PC-3 (cell line): ENCODE measurements at regions not wholly inside any gene's neighbourhood (a gene's known extent, or its start where the extent isn't known, plus 50 kb on each side); places are given as distances from the start of the nearest gene placed in this dataset.

Experiments used
- ATAC-seq: fragments of 200-7000 bp; cut with Tn5 transposase; 2 replicates; pipeline ENCODE4 v1.9.1; 2020; ENCODE audit warnings: mild to moderate bottlenecking, moderate library complexity
- BruUV-seq: library from RNA; stranded (reverse); fragments of 400-500 nt; replicated peaks from 2 replicates; lab custom pipeline; 2021; lab: Mats Ljungman, UMichigan
- CTCF ChIA-PET: fragments of 300-600 bp; sonication (Branson Sonifier 250); formaldehyde crosslinking; loops from one replicate; lab custom pipeline; 2022; ENCODE audit warnings: antibody characterized with exemption; lab: Charles Lee
- POLR2A ChIA-PET: fragments of 300-600 bp; sonication (Branson Sonifier 250); formaldehyde crosslinking; loops from one replicate; lab custom pipeline; 2022; ENCODE audit warnings: antibody characterized with exemption; ENCODE audit not compliant: unreplicated experiment; lab: Charles Lee
- DNase-seq: peaks from one replicate; pipeline ENCODE4 v3.0.0-alpha.2; 2015
- H2AFZ ChIP-seq: fragments of 300-600 bp; sonication (generic); 2 replicates; pipeline ENCODE4 v1.6.0; 2016; ENCODE audit warnings: antibody characterized with exemption, low read length
- H3F3A ChIP-seq: fragments of 300-600 bp; sonication (generic); one replicate; pipeline ENCODE4 v1.6.0; 2017; ENCODE audit warnings: antibody characterized with exemption, low read length, control low read depth, mild to moderate bottlenecking; ENCODE audit not compliant: unreplicated experiment
- H3K27ac ChIP-seq: fragments of 300-600 bp; sonication (generic); 2 replicates; pipeline ENCODE4 v1.5.1; 2016; ENCODE audit warnings: mild to moderate bottlenecking, low read length
- H3K27me3 ChIP-seq: fragments of 300-600 bp; sonication (generic); 2 replicates; pipeline ENCODE4 v1.6.1; 2016; ENCODE audit warnings: low read length, mixed read lengths
- H3K36me3 ChIP-seq: fragments of 300-600 bp; sonication (generic); 2 replicates; pipeline ENCODE4 v1.6.1; 2016; ENCODE audit warnings: low read depth, mixed run types, low read length, mixed read lengths
- H3K4me1 ChIP-seq: fragments of 300-600 bp; sonication (generic); 2 replicates; pipeline ENCODE4 v1.5.1; 2016; ENCODE audit warnings: low read length; ENCODE audit not compliant: insufficient read depth
- H3K4me2 ChIP-seq: fragments of 300-600 bp; sonication (generic); 2 replicates; pipeline ENCODE4 v1.6.0; 2016; ENCODE audit warnings: low read length
- H3K4me3 ChIP-seq: fragments of 300-600 bp; sonication (generic); 2 replicates; pipeline ENCODE4 v1.5.1; 2016; ENCODE audit warnings: mild to moderate bottlenecking, low read length, mixed read lengths
- H3K79me2 ChIP-seq: fragments of 300-600 bp; sonication (generic); 2 replicates; pipeline ENCODE4 v1.6.1; 2017; ENCODE audit warnings: low read length, mixed read lengths
- H3K9ac ChIP-seq: fragments of 300-600 bp; sonication (generic); 2 replicates; pipeline ENCODE4 v1.6.0; 2016; ENCODE audit warnings: mild to moderate bottlenecking, low read length
- H3K9me2 ChIP-seq: fragments of 300-600 bp; sonication (generic); replicated peaks from 2 replicates; pipeline ENCODE4 v1.6.1; 2016; ENCODE audit warnings: mixed run types, low read length, mixed read lengths
- H3K9me3 ChIP-seq: fragments of 300-600 bp; sonication (generic); 2 replicates; pipeline ENCODE4 v1.6.1; 2016; ENCODE audit warnings: low read length, mixed read lengths
- H4K20me1 ChIP-seq: fragments of 300-600 bp; sonication (generic); 2 replicates; pipeline ENCODE4 v1.6.1; 2016; ENCODE audit warnings: low read length, mixed read lengths
- CTCF ChIP-seq: fragments of 300-600 bp; sonication (generic); conservative IDR thresholded peaks from 2 replicates; pipeline ENCODE4 v1.5.1; 2017; ENCODE audit warnings: antibody characterized with exemption, low read depth, mild to moderate bottlenecking, low read length
- EZH2 ChIP-seq: fragments of 300-600 bp; sonication (generic); IDR thresholded peaks from one replicate; pipeline ENCODE4 v1.6.1; 2017; ENCODE audit warnings: antibody characterized with exemption, mild to moderate bottlenecking, low read length; ENCODE audit not compliant: unreplicated experiment
- EZH2phosphoT487 ChIP-seq: fragments of 300-600 bp; sonication (generic); IDR thresholded peaks from 2 replicates; pipeline ENCODE4 v1.6.1; 2018; ENCODE audit warnings: mild to moderate bottlenecking, antibody characterized with exemption, low read length, borderline replicate concordance
- intact Hi-C: fragments of 100-400 bp; cut with micrococcal nuclease; formaldehyde crosslinking; loops from 2 replicates; pipeline ENCODE4 v1.9.0; 2023

DNA sequence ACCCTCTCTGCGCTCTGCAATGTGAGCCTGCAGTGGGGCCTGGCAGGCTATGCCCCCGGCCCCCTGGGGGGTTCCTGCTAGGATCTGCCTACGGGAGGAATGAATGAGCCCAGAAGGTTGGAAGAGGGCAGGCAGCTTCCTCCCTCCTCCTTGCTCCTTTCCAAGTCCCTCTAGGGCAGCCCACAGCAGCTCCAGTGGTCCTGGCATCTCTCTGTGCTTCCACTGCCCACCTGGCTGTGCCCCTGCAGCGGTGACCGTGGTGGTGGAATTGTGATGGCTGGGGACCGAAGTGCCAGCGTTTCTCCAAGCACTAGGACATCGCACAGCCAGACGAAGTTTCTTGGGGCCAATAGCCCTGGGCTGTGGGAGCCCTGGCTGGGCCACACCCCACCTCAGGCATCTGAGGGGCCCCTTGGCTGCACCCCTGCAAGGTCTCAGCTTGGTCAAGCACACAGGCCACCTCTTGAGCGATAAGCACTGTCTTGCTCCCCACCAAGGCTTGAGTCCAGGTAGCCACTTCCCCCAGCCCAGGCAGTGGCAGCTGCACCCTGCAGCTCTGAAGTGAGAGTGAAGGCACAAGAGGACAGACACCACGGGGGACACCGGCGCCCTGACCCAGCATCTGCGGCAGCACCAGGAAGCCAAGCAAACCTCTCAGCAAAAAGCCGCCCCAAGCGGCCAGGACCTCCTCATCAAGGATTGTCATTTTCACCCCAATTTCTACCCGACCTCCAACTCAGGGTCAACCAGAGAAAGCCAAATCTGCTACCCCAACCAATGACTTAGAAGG lies 346.3 kb downstream of the CTTN start:
- H3K9me3 ChIP-seq = no peaks in the 10 kb centered on the region

GRCh38 chr11:70745451-70745850 lies 347.1 kb downstream of the CTTN start:
- H3K27ac ChIP-seq = no peak overlapping the region
- H3K9me2 ChIP-seq = no peaks in the 10 kb centered on the region
- no peak for TF ChIP-seq EZH2phosphoT487
- TF ChIP-seq EZH2 = no peak
- POLR2A ChIA-PET = no interaction called here
- H3K27me3 ChIP-seq = no peaks in the 10 kb centered on the region
- H3F3A ChIP-seq = no peaks in the 10 kb centered on the region
- CTCF ChIA-PET = no interaction called here
- intact Hi-C loops = no loop called here
- H3K4me2 ChIP-seq = no peak overlapping the region
- no peak overlapping the region for H3K9ac ChIP-seq
- H3K9me3 ChIP-seq = peaks cover 4% of the 10 kb centered on the region; the same call in 1 of the 2 replicates
- no peak overlapping the region for H2AFZ ChIP-seq
- H3K4me1 ChIP-seq = no peaks in the 10 kb centered on the region
- no TSS peak for BruUV-seq
- DNase-seq (no peak), ATAC-seq (no peak)
- H3K4me3 ChIP-seq = no peak overlapping the region
- H3K36me3 ChIP-seq = peaks cover 3% of the 10 kb centered on the region; the same call in 1 of the 2 replicates
- H3K79me2 ChIP-seq = no peaks in the 10 kb centered on the region
- H4K20me1 ChIP-seq = no peaks in the 10 kb centered on the region

More for the DNA sequence above, 346.3 kb downstream of the CTTN start:
- no peaks in the 10 kb centered on the region for H3K79me2 ChIP-seq
- H3K4me3 ChIP-seq = no peak overlapping the region
- H3K4me2 ChIP-seq = no peak overlapping the region
- no peaks in the 10 kb centered on the region for H3K4me1 ChIP-seq
- no peaks in the 10 kb centered on the region for H3F3A ChIP-seq
- no peak overlapping the region for H3K9ac ChIP-seq
- ATAC-seq (no peak), DNase-seq (no peak)
- no peak overlapping the region for H2AFZ ChIP-seq
- intact Hi-C loops = no loop called here
- CTCF ChIA-PET = no interaction called here
- no peak for TF ChIP-seq EZH2
- no peak for TF ChIP-seq EZH2phosphoT487
- TF ChIP-seq CTCF = no peak
- POLR2A ChIA-PET = no interaction called here
- H4K20me1 ChIP-seq = no peaks in the 10 kb centered on the region
- H3K27me3 ChIP-seq = no peaks in the 10 kb centered on the region
- no TSS peak for BruUV-seq
- H3K36me3 ChIP-seq = no peaks in the 10 kb centered on the region
- no peaks in the 10 kb centered on the region for H3K9me2 ChIP-seq
- no peak overlapping the region for H3K27ac ChIP-seq

- POLR2A ChIA-PET = no interaction called here
- H3K27ac ChIP-seq = no peak overlapping the region
- CTCF ChIA-PET = no interaction called here
- TF ChIP-seq CTCF = no peak
- no peak for TF ChIP-seq EZH2
- TF ChIP-seq EZH2phosphoT487 = no peak
- peaks cover 9% of the 10 kb centered on the region for H3K9me3 ChIP-seq
- no peak for DNase-seq
- H3K4me2 ChIP-seq = no peak overlapping the region
- H3K4me1 ChIP-seq = no peaks in the 10 kb centered on the region
- H4K20me1 ChIP-seq = no peaks in the 10 kb centered on the region
- H3K9me2 ChIP-seq = no peaks in the 10 kb centered on the region
- peaks cover 8% of the 10 kb centered on the region; the same call in 1 of the 2 replicates for H3K36me3 ChIP-seq
- intact Hi-C loops = no loop called here
- H3K4me3 ChIP-seq = no peak overlapping the region
- H3K27me3 ChIP-seq = no peaks in the 10 kb centered on the region
- H3K9ac ChIP-seq = no peak overlapping the region
- no peak for ATAC-seq
- no peak overlapping the region for H2AFZ ChIP-seq
- no peaks in the 10 kb centered on the region for H3K79me2 ChIP-seq
- no TSS peak for BruUV-seq
- H3F3A ChIP-seq = no peaks in the 10 kb centered on the region
Measured at GRCh38 chr11:70745941-70746340, 347.6 kb downstream of the CTTN start.
